AG20443 (cell line): ENCODE measurements at regions not wholly inside any gene's neighbourhood (a gene's known extent, or its start where the extent isn't known, plus 50 kb on each side); places are given as distances from the start of the nearest gene placed in this dataset.

Source experiments
- DNase-seq: peaks from one replicate; pipeline ENCODE4 v3.0.0; 2012; ENCODE audit warnings: low spot score, mixed read lengths

- no peak for DNase-seq
These were observed 555.9 kb downstream of the VRK1 start for GRCh38 chr14:97353102-97353501.

- no peak for DNase-seq
These were observed 557.0 kb downstream of the VRK1 start for GRCh38 chr14:97354119-97354722.

DNA sequence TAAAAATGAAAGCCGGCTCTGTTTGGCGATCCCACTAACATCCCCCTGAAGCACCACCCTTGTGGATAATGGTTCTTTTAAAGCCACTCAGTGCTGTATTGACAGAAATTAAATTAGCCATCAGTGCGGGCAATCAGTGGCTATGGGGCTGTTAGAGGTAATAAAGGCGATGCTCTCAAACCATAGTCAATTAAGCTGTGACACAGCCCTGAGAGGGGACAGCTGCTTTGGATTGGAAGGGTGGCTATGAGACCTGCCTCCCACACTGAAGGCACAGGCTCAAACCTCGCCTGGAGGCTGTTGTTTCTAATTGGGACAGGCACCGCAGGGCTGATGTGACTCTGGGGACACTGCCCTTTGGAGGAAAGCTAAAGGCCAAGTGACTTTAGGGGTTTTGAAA is 562.2 kb downstream of the VRK1 start:
- no peak for DNase-seq

DNA sequence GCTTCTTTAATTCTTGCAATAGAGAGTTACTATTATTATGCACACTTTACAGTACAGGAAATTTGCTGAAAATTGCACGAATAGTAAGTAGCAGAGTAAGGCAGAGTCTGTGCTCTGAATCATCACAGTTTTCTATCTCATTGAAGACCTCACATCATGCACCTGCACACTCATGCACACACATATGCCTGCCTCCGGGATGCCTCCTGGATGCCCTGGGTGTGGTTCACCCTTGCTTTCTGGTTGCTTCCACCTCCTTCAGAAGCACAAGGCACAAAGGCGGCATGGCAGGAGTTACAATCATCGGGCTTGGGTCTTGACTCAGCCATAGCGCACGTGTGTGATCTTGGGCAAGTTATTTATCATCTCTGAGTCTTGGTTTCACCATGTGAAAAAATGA is 564.0 kb downstream of the VRK1 start:
- no peak for DNase-seq

DNA sequence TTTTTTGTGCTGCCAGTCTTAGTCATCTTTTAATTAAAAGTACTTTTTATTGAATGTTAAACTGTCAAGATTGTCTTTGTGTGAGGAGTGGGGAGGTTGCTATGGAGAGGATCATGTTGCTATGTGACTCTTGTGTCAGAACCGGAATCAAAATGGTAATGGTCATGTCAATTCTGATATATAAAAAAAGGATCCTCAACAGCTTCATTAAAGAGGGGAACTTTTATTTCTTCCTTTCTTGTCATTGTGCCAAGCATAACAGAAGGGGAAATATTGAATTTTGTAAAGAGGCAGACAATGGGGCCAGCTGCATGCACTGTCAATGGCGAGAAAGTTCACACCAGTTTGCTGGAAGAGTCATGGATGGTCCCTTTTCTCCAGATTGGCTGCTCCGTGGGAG is 564.8 kb downstream of the VRK1 start:
- DNase-seq, result no peak

GRCh38 chr14:97366400-97366799 is 569.2 kb downstream of the VRK1 start:
- DNase-seq, result no peak

DNA sequence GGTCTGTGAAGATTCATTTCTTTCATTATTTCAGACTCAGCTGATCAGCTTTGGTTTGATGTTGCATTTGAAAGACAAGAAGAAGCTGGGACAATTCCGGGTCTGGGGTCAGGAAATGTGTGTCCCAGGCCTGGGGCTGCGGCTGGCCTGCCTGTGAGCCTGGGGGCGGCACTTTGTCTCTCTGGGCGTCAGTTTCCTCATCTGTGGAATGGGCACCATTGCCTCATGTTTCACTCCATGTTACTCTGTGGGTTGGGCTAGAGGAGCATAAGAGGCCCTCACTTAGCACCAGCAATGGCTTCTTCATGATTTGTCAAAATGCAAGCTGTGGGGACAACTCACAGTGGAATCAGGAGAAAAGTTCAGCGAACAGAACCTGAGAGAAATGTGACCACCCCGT is 570.1 kb downstream of the VRK1 start:
- no peak for DNase-seq

DNA sequence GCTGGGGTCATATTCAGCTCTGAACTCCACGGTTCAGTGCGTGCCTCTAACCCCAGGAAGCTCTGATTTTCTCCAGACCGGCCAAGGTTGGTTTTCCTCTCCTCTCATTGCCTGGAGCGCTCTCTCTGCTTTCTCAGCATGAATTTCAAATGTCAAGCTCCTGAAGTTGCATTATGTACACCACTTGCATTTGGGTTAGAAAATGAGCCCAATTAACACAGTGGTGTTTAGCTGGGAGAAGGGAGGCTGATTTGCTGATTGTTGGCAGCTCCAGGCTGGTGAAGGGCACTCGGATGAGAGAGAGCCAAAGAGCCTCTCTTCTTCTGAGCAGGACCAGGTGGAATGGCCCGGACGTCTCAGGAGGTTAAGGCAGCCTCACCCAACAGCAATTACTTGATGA is 570.9 kb downstream of the VRK1 start:
- no peak for DNase-seq

GRCh38 chr14:97368900-97369564 is 571.9 kb downstream of the VRK1 start:
- DNase-seq, result no peak

GRCh38 chr14:97369901-97370300 is 572.7 kb downstream of the VRK1 start:
- DNase-seq, result no peak

DNA sequence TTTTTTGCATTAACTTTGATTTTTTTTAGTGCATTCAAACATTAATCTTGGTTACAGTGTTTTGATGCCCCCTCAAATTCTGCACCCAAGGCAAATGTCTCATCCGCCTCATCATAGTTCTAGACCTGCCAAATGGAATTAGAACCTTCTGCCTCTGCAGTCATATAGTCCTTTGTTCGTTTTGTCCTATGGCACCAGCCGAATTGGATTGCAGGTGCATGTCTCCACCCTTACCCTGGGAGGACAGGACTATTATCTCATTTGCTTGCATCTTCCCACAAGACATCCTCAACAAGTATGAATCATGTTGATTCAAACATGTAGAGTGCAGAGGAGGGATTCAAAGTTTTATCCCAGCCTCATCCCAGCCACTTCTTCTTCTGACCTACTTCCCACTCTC is 579.1 kb downstream of the VRK1 start:
- no peak for DNase-seq

DNA sequence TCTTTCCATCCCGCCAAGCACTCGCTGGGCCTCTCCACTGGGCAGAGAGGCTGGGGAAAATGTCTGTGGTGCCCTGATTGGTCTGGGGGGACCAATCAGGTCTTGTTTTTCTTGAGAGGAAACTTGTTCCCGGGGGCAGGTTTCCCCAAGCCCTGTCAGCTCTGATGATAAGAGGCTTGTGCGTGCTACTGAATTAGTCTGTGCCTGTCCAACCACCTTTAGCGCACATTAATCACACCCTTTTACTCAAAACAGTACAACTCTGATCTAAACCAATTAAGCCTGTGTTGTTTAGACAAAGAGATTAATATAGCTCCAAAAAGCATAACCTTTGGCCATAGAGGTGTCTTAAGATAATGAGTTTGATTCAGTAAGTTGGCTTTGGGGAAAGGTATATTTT is 580.4 kb downstream of the VRK1 start:
- no peak for DNase-seq

DNA sequence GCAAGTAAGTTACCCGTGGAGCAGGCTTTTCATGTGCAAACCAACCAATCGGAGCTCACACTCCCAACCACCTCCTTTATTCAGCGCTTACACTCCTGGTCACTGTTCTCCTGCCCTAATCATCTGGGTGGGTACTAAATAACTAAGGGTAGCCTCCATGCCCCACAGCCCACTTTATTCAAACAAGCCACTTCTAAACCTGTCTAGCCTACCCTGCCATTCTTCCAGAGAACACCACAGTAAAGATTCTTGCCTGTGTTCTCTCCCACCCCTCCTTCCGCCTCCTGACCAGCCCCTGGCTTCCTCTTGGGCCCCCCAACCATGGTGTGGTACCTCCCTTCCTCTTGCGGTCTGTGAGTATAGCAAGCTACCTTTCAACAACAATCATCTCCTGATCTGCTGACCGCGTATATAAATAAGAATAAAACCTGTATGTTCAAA is 581.9 kb downstream of the VRK1 start:
- no peak for DNase-seq

- no peak for DNase-seq
These were observed 583.4 kb downstream of the VRK1 start for GRCh38 chr14:97380539-97380941.

GRCh38 chr14:97381309-97381708 is 584.1 kb downstream of the VRK1 start:
- no peak for DNase-seq

DNA sequence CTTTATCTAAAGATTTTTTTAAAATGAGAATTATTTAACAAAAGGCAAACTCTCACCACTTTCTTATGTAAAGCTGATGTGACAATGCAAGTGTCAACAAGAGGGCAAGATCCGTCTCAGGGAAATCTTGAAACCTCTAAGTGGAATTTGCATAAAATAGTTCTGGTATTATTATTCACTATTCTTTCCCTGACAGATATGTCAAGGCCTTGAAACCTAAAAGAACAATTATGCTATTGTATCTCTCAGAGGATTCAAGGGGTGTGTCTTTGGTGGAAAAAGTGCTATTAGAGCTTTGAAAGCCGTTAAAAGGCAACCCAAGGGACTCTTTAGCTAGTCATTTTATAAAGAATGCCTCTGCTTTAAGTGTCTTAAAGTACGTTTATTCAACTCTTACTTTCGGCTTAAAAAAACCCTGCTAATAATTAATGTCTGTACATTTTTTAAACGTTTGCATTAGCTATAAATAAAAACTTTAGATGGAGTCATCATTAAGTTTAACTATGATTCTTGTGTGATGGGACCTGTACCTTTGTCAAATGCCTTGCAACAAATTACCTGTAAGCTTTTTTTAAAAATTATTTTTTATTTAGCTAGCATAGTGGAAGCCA is 585.5 kb downstream of the VRK1 start:
- no peak for DNase-seq

GRCh38 chr14:97385727-97386126 is 588.5 kb downstream of the VRK1 start:
- no peak for DNase-seq

DNA sequence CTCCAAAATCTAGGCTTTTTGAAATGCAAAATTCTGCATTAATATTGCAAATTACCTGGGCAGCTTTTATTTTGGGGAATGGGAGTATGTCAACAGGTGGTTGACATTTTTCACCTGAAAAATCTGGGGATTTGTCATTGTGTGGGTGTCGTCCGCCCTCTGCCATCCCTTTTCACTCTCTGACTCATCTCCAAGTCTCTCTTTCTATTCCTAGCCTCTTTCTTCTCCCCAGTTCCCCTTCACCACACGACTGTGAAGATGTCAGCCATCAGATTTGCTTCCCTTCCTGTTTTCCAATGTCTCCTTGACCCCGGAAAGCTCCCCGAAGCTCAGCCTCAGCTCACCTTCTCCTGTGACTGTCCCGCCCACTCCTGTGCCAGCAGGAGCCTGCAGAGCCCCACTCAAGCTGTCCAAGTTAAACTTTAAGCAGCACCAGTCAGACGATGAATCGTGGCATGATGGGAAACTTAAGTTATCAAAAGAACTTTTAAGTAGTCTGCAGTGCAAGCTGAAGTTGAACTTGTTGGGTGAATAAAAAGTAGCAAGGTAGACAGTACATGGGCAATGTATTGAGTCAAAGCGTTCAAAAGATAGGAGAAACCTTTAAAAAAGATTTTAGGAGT is 590.2 kb downstream of the VRK1 start:
- no peak for DNase-seq

DNA sequence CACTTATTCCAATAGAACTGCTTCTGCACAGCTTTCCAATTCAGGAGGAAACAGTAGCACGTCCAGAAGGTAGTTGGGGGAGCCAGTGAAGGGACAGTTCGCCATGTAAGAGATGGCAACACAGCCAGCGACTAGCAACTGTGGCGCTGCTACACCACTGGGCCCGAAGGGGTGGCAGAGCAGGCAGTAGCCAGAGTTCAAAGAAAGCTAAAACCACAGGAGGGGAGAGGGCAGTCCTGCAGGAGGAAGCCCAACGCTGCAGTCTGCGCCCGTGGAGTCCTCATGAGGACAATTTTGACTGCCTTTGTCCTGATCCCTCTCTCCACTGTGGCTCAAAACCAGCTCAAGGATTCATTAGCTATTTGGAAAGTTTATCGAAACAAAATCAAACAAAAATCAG is 591.2 kb downstream of the VRK1 start:
- no peak for DNase-seq

DNA sequence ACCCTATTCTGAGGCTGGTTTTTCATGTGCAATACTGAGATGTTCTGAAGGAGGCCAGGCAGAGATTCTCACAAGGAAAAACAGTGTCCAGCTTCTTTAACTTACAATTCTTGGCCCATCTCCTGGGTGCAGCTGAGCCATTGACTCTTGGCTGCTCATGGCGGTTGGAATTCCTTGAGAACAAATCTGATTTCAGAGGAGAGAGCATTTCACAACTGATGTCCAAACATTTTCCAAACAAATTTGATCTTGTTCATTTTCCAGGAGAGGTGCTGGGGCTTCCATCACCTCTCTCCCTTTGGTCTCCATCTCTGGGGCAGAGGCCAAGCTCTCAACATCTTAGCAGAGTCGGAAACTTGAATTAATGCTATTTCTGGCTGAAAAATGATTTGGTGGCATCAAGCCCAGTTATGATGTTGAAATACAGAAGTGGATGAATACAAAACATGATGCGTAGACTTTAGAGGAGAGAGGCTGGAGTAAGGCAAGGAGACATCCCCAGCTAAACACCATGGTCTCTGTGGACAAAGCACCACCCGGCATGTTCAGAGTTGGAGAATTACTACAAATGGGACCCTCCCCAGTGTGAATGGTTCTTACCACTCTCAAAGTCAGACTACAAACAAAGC is 593.0 kb downstream of the VRK1 start:
- no peak for DNase-seq

DNA sequence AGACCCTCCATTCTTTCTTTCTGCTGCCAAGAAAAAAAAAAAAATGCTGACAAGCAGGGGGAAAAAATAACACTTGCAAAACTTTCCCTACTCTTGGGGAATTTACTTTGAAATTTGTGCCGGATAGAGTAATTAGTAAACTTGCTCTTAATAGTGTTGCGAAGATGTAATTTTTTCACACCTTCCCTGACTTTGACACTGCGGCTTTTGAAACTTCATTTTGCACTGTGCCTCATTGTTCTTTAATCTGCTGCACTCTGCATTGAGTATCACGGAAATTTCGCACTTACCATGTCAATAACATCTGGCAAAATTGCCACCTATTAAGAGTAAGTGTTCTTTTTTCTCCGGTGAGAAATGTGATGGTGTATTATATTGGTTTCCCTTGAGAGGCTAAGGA is 596.1 kb downstream of the VRK1 start:
- no peak for DNase-seq

DNA sequence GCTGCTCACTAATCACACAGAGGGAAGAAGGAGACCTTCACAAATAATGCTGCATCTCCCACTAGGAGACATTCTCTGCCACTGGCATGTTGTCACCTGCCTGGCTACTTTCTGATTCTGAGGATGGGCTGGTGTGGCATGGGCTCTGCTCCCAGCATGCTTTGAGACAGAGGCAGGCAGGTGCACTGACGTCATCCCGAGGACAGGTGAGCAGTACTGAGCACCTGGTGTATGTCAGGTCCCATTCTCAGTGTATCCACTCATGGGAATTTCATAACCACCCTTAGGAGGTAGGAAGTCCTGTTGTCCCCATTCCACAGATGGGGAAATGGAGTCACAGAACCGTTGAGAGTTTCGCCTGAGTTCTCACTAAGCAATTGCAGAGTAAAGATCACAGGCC is 597.9 kb downstream of the VRK1 start:
- no peak for DNase-seq

DNA sequence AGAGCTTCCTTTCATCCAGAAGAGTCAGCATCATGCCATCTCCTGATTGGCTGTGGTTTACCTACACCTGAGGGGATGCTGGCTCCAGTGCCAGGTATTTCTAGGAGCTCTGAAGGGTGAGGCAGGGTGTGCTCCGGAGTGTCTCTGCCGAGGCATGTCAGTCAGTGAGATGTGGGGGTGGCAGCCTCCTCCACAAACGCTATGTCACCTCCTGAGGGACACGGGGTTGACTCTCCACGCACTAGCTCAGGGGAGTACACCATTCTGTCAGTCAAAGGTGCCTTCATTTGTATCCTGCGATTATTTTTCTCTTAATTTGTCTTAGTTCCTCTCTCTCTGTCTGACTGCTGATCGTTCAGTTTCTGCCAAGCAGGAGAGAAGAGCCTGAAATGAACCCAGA is 604.5 kb downstream of the VRK1 start:
- DNase-seq, result no peak
